HEK293 (cell line): ENCODE measurements at regions not wholly inside any gene's neighbourhood (a gene's known extent, or its start where the extent isn't known, plus 50 kb on each side); places are given as distances from the start of the nearest gene placed in this dataset.

Experiments used
- CTCF ChIA-PET: fragments of 350-600 bp; formaldehyde crosslinking; extraction: SDS; loops from one replicate; lab custom pipeline; 2021; ENCODE audit warnings: antibody characterized with exemption; lab: Yijun Ruan, JAX
- POLR2A ChIA-PET: fragments of 300-600 bp; formaldehyde crosslinking; extraction: SDS; loops from one replicate; lab custom pipeline; 2020; ENCODE audit warnings: antibody characterized with exemption, inconsistent platforms; lab: Yijun Ruan, JAX
- H3K27ac ChIP-seq: fragments of 200-500 bp; sonication (Bioruptor generic); 2 replicates; pipeline ENCODE4 v1.5.1; 2014; ENCODE audit warnings: low read depth, low read length, control low read depth, inconsistent platforms; ENCODE audit errors: extremely low read depth
- H3K36me3 ChIP-seq, 2 experiments: fragments of 200-500 bp in 1 of 2; sonication (Bioruptor generic) in 1 of 2; 1 replicate in 1 of 2; 2 replicates in 1 of 2; pipeline ENCODE4 v1.5.1; 2014 to 2017; ENCODE audit warnings: inconsistent platforms in 2 of 2, low read length in 2 of 2; ENCODE audit not compliant: control insufficient read depth in 2 of 2, insufficient read depth in 1 of 2
- H3K4me1 ChIP-seq: fragments of 200-500 bp; sonication (Bioruptor generic); 2 replicates; pipeline ENCODE4 v1.5.1; 2014; ENCODE audit warnings: mild to moderate bottlenecking, low read length, inconsistent platforms; ENCODE audit not compliant: control insufficient read depth, insufficient read depth
- H3K4me3 ChIP-seq: 2 replicates; pipeline ENCODE4 v1.5.1; 2011; ENCODE audit warnings: low read depth, mild to moderate bottlenecking, control low read depth, low read length, moderate library complexity
- H3K9me3 ChIP-seq: fragments of 200-500 bp; sonication (Bioruptor generic); 2 replicates; pipeline ENCODE4 v1.5.1; 2014; ENCODE audit warnings: low read depth, low read length, inconsistent platforms; ENCODE audit not compliant: control insufficient read depth, insufficient read depth
- MYNN ChIP-seq: fragments of 450-650 bp; formaldehyde crosslinking; IDR thresholded peaks from 2 replicates; pipeline ENCODE4 v1.5.1; 2016; ENCODE audit warnings: missing biosample characterization, missing genetic modification characterization, borderline replicate concordance
- OVOL3 ChIP-seq: fragments of 450-650 bp; formaldehyde crosslinking; IDR thresholded peaks from 2 replicates; pipeline ENCODE4 v1.5.1; 2016; ENCODE audit warnings: missing biosample characterization, missing genetic modification characterization
- SCRT2 ChIP-seq: fragments of 450-650 bp; formaldehyde crosslinking; IDR thresholded peaks from 2 replicates; pipeline ENCODE4 v1.5.1; 2016; ENCODE audit warnings: missing biosample characterization, missing genetic modification characterization
- SP7 ChIP-seq: fragments of 450-650 bp; formaldehyde crosslinking; IDR thresholded peaks from 2 replicates; pipeline ENCODE4 v1.5.1; 2016; ENCODE audit warnings: missing biosample characterization, missing genetic modification characterization
- ZBTB1 ChIP-seq: fragments of 450-650 bp; formaldehyde crosslinking; IDR thresholded peaks from 2 replicates; pipeline ENCODE4 v1.5.1; 2016; ENCODE audit warnings: missing biosample characterization, missing genetic modification characterization
- ZIC2 ChIP-seq: fragments of 450-650 bp; formaldehyde crosslinking; IDR thresholded peaks from 2 replicates; pipeline ENCODE4 v1.5.1; 2016; ENCODE audit warnings: missing biosample characterization, missing genetic modification characterization
- ZNF146 ChIP-seq: fragments of 450-650 bp; formaldehyde crosslinking; IDR thresholded peaks from 2 replicates; pipeline ENCODE4 v1.5.1; 2016; ENCODE audit warnings: missing biosample characterization, missing genetic modification characterization
- ZNF202 ChIP-seq: fragments of 450-650 bp; formaldehyde crosslinking; IDR thresholded peaks from 2 replicates; pipeline ENCODE4 v1.5.1; 2016; ENCODE audit warnings: missing biosample characterization, missing genetic modification characterization, borderline replicate concordance
- ZNF747 ChIP-seq: fragments of 450-650 bp; formaldehyde crosslinking; IDR thresholded peaks from 2 replicates; pipeline ENCODE4 v1.5.1; 2016; ENCODE audit warnings: missing biosample characterization, missing genetic modification characterization
- ZNF837 ChIP-seq: fragments of 450-650 bp; formaldehyde crosslinking; IDR thresholded peaks from 2 replicates; pipeline ENCODE4 v1.5.1; 2016; ENCODE audit warnings: missing biosample characterization, missing genetic modification characterization
- TF ChIP-seq, protein P1 (sequence below): fragments of 450-650 bp; formaldehyde crosslinking; IDR thresholded peaks from 2 replicates; pipeline ENCODE4 v1.5.1; 2016; ENCODE audit warnings: missing biosample characterization, missing genetic modification characterization
- TF ChIP-seq, protein P2 (sequence below): fragments of 450-650 bp; formaldehyde crosslinking; IDR thresholded peaks from 2 replicates; pipeline ENCODE4 v1.5.1; 2016; ENCODE audit warnings: missing biosample characterization, missing genetic modification characterization
- TF ChIP-seq, protein P3 (sequence below): fragments of 450-650 bp; formaldehyde crosslinking; IDR thresholded peaks from 2 replicates; pipeline ENCODE4 v1.5.0; 2017; ENCODE audit warnings: missing biosample characterization, missing genetic modification characterization, borderline replicate concordance
- TF ChIP-seq, protein P4 (sequence below): fragments of 450-650 bp; formaldehyde crosslinking; conservative IDR thresholded peaks from 2 replicates; pipeline ENCODE4 v1.5.1; 2016; ENCODE audit warnings: low read depth, missing biosample characterization, missing genetic modification characterization
- TF ChIP-seq, protein P5 (sequence below): fragments of 450-650 bp; formaldehyde crosslinking; IDR thresholded peaks from 2 replicates; pipeline ENCODE4 v1.5.1; 2017; ENCODE audit warnings: missing biosample characterization, missing genetic modification characterization

DNA sequence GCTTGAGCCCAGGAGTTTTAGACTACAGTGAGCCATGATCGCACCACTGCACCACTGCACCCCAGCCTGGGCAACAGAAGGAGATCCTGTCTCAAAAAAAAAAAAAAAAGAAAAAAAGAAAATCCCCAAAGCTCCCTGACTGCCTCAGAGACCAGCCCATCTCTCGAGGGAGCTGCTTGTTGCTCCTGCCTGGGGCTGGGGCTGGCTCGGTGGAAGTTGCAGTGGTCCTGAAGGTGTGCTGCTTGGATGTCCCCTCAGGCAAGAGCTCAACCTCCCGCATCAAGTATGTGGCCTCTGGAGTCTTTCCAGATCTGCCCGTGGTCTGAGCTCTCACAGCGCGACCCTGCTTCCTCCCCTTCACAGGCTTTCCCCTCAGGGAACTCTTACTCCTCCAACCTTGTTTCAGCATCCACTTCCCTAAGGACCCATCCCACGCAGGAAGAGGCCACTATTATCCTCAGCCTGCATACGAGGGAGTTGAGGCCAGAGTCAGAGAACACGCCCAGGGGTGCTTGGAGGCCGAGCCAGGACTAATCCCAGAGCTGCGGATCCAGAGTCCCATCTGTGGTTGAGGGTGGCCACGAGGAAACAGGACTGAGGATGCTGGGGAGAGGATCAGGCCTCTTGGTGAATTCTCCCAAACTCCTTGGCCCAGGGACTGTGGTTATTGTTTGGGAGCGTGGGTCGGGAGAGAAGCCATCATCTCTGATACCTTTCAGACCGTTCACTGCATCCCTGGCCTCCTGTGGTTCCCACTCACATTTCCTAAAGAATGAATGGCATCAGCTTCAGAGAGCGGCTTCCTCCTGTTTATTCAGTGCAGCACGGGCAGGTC is 624.6 kb downstream of the AACS start:
- Histone ChIP-seq H3K4me3 (no peak overlapping the region), H3K27ac (no peak overlapping the region), H3K4me1 (no peaks in the 10 kb centered on the region), H3K9me3 (no peaks in the 10 kb centered on the region), H3K36me3 (no peaks in the 10 kb centered on the region)
- ChIA-PET POLR2A (no interaction called here), CTCF (no interaction called here)
- no peak for TF ChIP-seq SCRT2 (tag by site-specific recombination)
- no peak for TF ChIP-seq MYNN (tag by site-specific recombination)
- no peak for TF ChIP-seq SP7 (tag by site-specific recombination)
- TF ChIP-seq, protein P1, sequence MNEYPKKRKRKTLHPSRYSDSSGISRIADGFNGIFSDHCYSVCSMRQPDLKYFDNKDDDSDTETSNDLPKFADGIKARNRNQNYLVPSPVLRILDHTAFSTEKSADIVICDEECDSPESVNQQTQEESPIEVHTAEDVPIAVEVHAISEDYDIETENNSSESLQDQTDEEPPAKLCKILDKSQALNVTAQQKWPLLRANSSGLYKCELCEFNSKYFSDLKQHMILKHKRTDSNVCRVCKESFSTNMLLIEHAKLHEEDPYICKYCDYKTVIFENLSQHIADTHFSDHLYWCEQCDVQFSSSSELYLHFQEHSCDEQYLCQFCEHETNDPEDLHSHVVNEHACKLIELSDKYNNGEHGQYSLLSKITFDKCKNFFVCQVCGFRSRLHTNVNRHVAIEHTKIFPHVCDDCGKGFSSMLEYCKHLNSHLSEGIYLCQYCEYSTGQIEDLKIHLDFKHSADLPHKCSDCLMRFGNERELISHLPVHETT: no peak
- TF ChIP-seq ZNF837: no peak
- TF ChIP-seq ZNF146 (tag by site-specific recombination): no peak
- TF ChIP-seq ZNF202 (tag by site-specific recombination): no peak
- no peak for TF ChIP-seq ZIC2 (tag by site-specific recombination)
- TF ChIP-seq ZBTB1: no peak
- TF ChIP-seq, protein P2, sequence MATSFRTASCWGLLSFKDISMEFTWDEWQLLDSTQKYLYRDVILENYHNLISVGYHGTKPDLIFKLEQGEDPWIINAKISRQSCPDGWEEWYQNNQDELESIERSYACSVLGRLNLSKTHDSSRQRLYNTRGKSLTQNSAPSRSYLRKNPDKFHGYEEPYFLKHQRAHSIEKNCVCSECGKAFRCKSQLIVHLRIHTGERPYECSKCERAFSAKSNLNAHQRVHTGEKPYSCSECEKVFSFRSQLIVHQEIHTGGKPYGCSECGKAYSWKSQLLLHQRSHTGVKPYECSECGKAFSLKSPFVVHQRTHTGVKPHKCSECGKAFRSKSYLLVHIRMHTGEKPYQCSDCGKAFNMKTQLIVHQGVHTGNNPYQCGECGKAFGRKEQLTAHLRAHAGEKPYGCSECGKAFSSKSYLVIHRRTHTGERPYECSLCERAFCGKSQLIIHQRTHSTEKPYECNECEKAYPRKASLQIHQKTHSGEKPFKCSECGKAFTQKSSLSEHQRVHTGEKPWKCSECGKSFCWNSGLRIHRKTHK (tag by site-specific recombination): no peak
- no peak for TF ChIP-seq OVOL3 (tag by site-specific recombination)
- TF ChIP-seq, protein P3, sequence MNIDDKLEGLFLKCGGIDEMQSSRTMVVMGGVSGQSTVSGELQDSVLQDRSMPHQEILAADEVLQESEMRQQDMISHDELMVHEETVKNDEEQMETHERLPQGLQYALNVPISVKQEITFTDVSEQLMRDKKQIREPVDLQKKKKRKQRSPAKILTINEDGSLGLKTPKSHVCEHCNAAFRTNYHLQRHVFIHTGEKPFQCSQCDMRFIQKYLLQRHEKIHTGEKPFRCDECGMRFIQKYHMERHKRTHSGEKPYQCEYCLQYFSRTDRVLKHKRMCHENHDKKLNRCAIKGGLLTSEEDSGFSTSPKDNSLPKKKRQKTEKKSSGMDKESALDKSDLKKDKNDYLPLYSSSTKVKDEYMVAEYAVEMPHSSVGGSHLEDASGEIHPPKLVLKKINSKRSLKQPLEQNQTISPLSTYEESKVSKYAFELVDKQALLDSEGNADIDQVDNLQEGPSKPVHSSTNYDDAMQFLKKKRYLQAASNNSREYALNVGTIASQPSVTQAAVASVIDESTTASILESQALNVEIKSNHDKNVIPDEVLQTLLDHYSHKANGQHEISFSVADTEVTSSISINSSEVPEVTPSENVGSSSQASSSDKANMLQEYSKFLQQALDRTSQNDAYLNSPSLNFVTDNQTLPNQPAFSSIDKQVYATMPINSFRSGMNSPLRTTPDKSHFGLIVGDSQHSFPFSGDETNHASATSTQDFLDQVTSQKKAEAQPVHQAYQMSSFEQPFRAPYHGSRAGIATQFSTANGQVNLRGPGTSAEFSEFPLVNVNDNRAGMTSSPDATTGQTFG (tag by site-specific recombination): no peak
- TF ChIP-seq, protein P4, sequence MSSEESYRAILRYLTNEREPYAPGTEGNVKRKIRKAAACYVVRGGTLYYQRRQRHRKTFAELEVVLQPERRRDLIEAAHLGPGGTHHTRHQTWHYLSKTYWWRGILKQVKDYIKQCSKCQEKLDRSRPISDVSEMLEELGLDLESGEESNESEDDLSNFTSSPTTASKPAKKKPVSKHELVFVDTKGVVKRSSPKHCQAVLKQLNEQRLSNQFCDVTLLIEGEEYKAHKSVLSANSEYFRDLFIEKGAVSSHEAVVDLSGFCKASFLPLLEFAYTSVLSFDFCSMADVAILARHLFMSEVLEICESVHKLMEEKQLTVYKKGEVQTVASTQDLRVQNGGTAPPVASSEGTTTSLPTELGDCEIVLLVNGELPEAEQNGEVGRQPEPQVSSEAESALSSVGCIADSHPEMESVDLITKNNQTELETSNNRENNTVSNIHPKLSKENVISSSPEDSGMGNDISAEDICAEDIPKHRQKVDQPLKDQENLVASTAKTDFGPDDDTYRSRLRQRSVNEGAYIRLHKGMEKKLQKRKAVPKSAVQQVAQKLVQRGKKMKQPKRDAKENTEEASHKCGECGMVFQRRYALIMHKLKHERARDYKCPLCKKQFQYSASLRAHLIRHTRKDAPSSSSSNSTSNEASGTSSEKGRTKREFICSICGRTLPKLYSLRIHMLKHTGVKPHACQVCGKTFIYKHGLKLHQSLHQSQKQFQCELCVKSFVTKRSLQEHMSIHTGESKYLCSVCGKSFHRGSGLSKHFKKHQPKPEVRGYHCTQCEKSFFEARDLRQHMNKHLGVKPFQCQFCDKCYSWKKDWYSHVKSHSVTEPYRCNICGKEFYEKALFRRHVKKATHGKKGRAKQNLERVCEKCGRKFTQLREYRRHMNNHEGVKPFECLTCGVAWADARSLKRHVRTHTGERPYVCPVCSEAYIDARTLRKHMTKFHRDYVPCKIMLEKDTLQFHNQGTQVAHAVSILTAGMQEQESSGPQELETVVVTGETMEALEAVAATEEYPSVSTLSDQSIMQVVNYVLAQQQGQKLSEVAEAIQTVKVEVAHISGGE (tag by site-specific recombination): no peak
- TF ChIP-seq, protein P5, sequence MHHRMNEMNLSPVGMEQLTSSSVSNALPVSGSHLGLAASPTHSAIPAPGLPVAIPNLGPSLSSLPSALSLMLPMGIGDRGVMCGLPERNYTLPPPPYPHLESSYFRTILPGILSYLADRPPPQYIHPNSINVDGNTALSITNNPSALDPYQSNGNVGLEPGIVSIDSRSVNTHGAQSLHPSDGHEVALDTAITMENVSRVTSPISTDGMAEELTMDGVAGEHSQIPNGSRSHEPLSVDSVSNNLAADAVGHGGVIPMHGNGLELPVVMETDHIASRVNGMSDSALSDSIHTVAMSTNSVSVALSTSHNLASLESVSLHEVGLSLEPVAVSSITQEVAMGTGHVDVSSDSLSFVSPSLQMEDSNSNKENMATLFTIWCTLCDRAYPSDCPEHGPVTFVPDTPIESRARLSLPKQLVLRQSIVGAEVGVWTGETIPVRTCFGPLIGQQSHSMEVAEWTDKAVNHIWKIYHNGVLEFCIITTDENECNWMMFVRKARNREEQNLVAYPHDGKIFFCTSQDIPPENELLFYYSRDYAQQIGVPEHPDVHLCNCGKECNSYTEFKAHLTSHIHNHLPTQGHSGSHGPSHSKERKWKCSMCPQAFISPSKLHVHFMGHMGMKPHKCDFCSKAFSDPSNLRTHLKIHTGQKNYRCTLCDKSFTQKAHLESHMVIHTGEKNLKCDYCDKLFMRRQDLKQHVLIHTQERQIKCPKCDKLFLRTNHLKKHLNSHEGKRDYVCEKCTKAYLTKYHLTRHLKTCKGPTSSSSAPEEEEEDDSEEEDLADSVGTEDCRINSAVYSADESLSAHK: no peak
- no peak for TF ChIP-seq ZNF747 (tag by site-specific recombination)
